GM12891 (cell line): ENCODE measurements at regions not wholly inside any gene's neighbourhood (a gene's known extent, or its start where the extent isn't known, plus 50 kb on each side); places are given as distances from the start of the nearest gene placed in this dataset.

Experiments
- PAX5 ChIP-seq: IDR thresholded peaks from 2 replicates; pipeline ENCODE4 v1.6.1; 2011; ENCODE audit warnings: low read length, moderate library complexity, mild to moderate bottlenecking; ENCODE audit not compliant: insufficient read depth, severe bottlenecking
- POLR2A ChIP-seq: IDR thresholded peaks from 2 replicates; pipeline ENCODE4 v1.6.1; 2011; ENCODE audit warnings: low read depth, low read length, control low read depth
- POLR2AphosphoS5 ChIP-seq: IDR thresholded peaks from 2 replicates; pipeline ENCODE4 v1.6.1; 2011; ENCODE audit warnings: low read depth, low read length, control low read depth
- POU2F2 ChIP-seq: IDR thresholded peaks from 2 replicates; pipeline ENCODE4 v1.6.1; 2011; ENCODE audit warnings: low read depth, mild to moderate bottlenecking, control low read depth, low read length, moderate library complexity
- SPI1 ChIP-seq: IDR thresholded peaks from 2 replicates; pipeline ENCODE4 v1.6.1; 2011; ENCODE audit warnings: low read depth, low read length, control low read depth
- TAF1 ChIP-seq: IDR thresholded peaks from 2 replicates; pipeline ENCODE4 v1.6.1; 2011; ENCODE audit warnings: low read depth, low read length, control low read depth

GRCh38 chr4:57911203-57911602 lies 801.0 kb upstream of the IGFBP7 start:
- TF ChIP-seq POLR2A (no peak), POLR2AphosphoS5 (no peak), TAF1 (no peak), SPI1 (no peak), POU2F2 (no peak), PAX5 (no peak)
